Keratinocyte (primary cell): ENCODE measurements at regions not wholly inside any gene's neighbourhood (a gene's known extent, or its start where the extent isn't known, plus 50 kb on each side); places are given as distances from the start of the nearest gene placed in this dataset.

Experiments used
- DNase-seq: peaks from one replicate; pipeline ENCODE4 v3.0.0-alpha.2; 2011; ENCODE audit warnings: low read depth, missing footprints, low spot score
- FAIRE-seq: peaks from 2 replicates; lab custom pipeline; 2011; peaks lifted over from hg19 to GRCh38; lab: Jason Lieb, UNC
- H2AFZ ChIP-seq: 2 replicates; pipeline ENCODE4 v1.6.0; 2012; ENCODE audit warnings: low read length, control low read depth, inconsistent platforms; ENCODE audit not compliant: control insufficient read depth
- H3K27ac ChIP-seq: 2 replicates; pipeline ENCODE4 v1.5.1; 2011; ENCODE audit warnings: low read length; ENCODE audit not compliant: control insufficient read depth, insufficient read depth
- H3K27me3 ChIP-seq: 3 replicates; pipeline ENCODE4 v1.6.0; 2011; ENCODE audit warnings: low read length; ENCODE audit not compliant: control insufficient read depth, insufficient read depth; ENCODE audit errors: extremely low read depth
- H3K36me3 ChIP-seq, 2 experiments: 2 replicates in 1 of 2; 3 replicates in 1 of 2; pipeline ENCODE4 v1.5.1; 2011; ENCODE audit warnings: low read length in 2 of 2, mild to moderate bottlenecking in 1 of 2; ENCODE audit not compliant: control insufficient read depth in 2 of 2, insufficient read depth in 2 of 2; ENCODE audit errors: extremely low read depth in 1 of 2
- H3K4me1 ChIP-seq: 3 replicates; pipeline ENCODE4 v1.5.1; 2011; ENCODE audit warnings: low read length; ENCODE audit not compliant: control insufficient read depth, insufficient read depth; ENCODE audit errors: extremely low read depth
- H3K4me2 ChIP-seq: 3 replicates; pipeline ENCODE4 v1.6.0; 2011; ENCODE audit warnings: low read depth, low read length; ENCODE audit not compliant: control insufficient read depth, insufficient read depth; ENCODE audit errors: extremely low read depth
- H3K4me3 ChIP-seq, 3 experiments: fragments of 200-600 bp in 1 of 3; sonication (generic) in 1 of 3; 2 replicates in 2 of 3; 3 replicates in 1 of 3; pipeline ENCODE4 v1.5.1; 2011 to 2016; ENCODE audit warnings: low read length in 3 of 3, mild to moderate bottlenecking in 3 of 3, control low read depth in 2 of 3, inconsistent platforms in 1 of 3, low read depth in 1 of 3, mixed read lengths in 1 of 3, mixed run types in 1 of 3, moderate library complexity in 1 of 3; ENCODE audit not compliant: control insufficient read depth in 2 of 3, insufficient read depth in 2 of 3; ENCODE audit errors: extremely low read depth in 1 of 3
- H3K79me2 ChIP-seq: 2 replicates; pipeline ENCODE4 v1.6.0; 2012; ENCODE audit warnings: low read length; ENCODE audit not compliant: control insufficient read depth, insufficient read depth
- H3K9ac ChIP-seq: 3 replicates; pipeline ENCODE4 v1.6.0; 2011; ENCODE audit warnings: low read length; ENCODE audit not compliant: control insufficient read depth, insufficient read depth; ENCODE audit errors: extremely low read depth
- H3K9me1 ChIP-seq: 3 replicates; pipeline ENCODE4 v1.6.0; 2011; ENCODE audit warnings: low read length; ENCODE audit not compliant: control insufficient read depth, insufficient read depth; ENCODE audit errors: extremely low read depth
- H3K9me3 ChIP-seq: 2 replicates; pipeline ENCODE4 v1.5.1; 2012; ENCODE audit warnings: low read depth, low read length; ENCODE audit not compliant: control insufficient read depth
- H4K20me1 ChIP-seq: 3 replicates; pipeline ENCODE4 v1.6.0; 2011; ENCODE audit warnings: low read length; ENCODE audit not compliant: control insufficient read depth, insufficient read depth; ENCODE audit errors: extremely low read depth
- CTCF ChIP-seq, 3 experiments: IDR thresholded peaks in 1 of 3; conservative IDR thresholded peaks in 1 of 3; optimal IDR thresholded peaks in 1 of 3; 2 replicates in 2 of 3; 3 replicates in 1 of 3; pipeline versions ENCODE3 to v1.5.1; 2011; ENCODE audit warnings: low read length in 3 of 3, mild to moderate bottlenecking in 3 of 3, moderate library complexity in 2 of 3, control low read depth in 1 of 3, inconsistent platforms in 1 of 3; ENCODE audit not compliant: insufficient read depth in 2 of 3; ENCODE audit errors: extremely low read depth in 1 of 3
- EZH2 ChIP-seq: IDR thresholded peaks from one replicate; pipeline ENCODE4 v1.6.1; 2012; ENCODE audit warnings: inconsistent platforms, mild to moderate bottlenecking, low read length, moderate library complexity
- dilution Hi-C: fragments of 300-500 bp; cut with MboI; formaldehyde crosslinking; loops from one replicate; pipeline ENCODE4 v1.7.0; 2020; ENCODE audit warnings: low sequenced_read_pairs; ENCODE audit not compliant: extremely low pct_ligation_motif_present

- H3K9me1 ChIP-seq, result no peaks in the 10 kb centered on the region
- no peaks in the 10 kb centered on the region for H3K79me2 ChIP-seq
- H3K27ac ChIP-seq, result no peak overlapping the region
- dilution Hi-C loops, result no loop called here
- H3K36me3 ChIP-seq, result no peaks in the 10 kb centered on the region
- H3K9ac ChIP-seq, result no peak overlapping the region
- TF ChIP-seq CTCF (optimal IDR thresholded peaks at IDR 0.05 in 1 of 3, IDR thresholded peaks at IDR 0.05 in 1 of 3, conservative IDR thresholded peaks at IDR 0.05 in 1 of 3; ENCODE audit: extremely low read depth in 1 of 3, insufficient read depth in 2 of 3, low read length in 3 of 3), result no peak
- no peak for TF ChIP-seq EZH2
- H2AFZ ChIP-seq, result no peak overlapping the region
- no peaks in the 10 kb centered on the region for H3K4me1 ChIP-seq
- H3K9me3 ChIP-seq, result no peaks in the 10 kb centered on the region
- H4K20me1 ChIP-seq, result no peaks in the 10 kb centered on the region
- H3K27me3 ChIP-seq, result no peaks in the 10 kb centered on the region
- H3K4me3 ChIP-seq, result no peak overlapping the region
- FAIRE-seq, result no peak
- H3K4me2 ChIP-seq, result no peak overlapping the region
- DNase-seq, result no peak
These were observed 929.8 kb downstream of the GALC start for GRCh38 chr14:87063181-87063580.

GRCh38 chr14:87060405-87060804 lies 932.6 kb downstream of the GALC start:
- no peaks in the 10 kb centered on the region for H3K9me1 ChIP-seq
- no peaks in the 10 kb centered on the region for H3K9me3 ChIP-seq
- no peak overlapping the region for H3K4me2 ChIP-seq
- H3K27ac ChIP-seq, result no peak overlapping the region
- no peaks in the 10 kb centered on the region for H3K79me2 ChIP-seq
- FAIRE-seq (no peak), DNase-seq (no peak)
- TF ChIP-seq CTCF (optimal IDR thresholded peaks at IDR 0.05 in 1 of 3, IDR thresholded peaks at IDR 0.05 in 1 of 3, conservative IDR thresholded peaks at IDR 0.05 in 1 of 3; ENCODE audit: extremely low read depth in 1 of 3, insufficient read depth in 2 of 3, low read length in 3 of 3), result no peak
- no peak for TF ChIP-seq EZH2
- no peak overlapping the region for H2AFZ ChIP-seq
- no peaks in the 10 kb centered on the region for H3K36me3 ChIP-seq
- H3K4me1 ChIP-seq, result no peaks in the 10 kb centered on the region
- no peak overlapping the region for H3K9ac ChIP-seq
- no peaks in the 10 kb centered on the region for H4K20me1 ChIP-seq
- no peak overlapping the region for H3K4me3 ChIP-seq
- dilution Hi-C loops, result no loop called here
- no peaks in the 10 kb centered on the region for H3K27me3 ChIP-seq
